ENCODE measurements at regions not wholly inside any gene's neighbourhood (a gene's known extent, or its start where the extent isn't known, plus 50 kb on each side); places are given as distances from the start of the nearest gene placed in this dataset.

DNA sequence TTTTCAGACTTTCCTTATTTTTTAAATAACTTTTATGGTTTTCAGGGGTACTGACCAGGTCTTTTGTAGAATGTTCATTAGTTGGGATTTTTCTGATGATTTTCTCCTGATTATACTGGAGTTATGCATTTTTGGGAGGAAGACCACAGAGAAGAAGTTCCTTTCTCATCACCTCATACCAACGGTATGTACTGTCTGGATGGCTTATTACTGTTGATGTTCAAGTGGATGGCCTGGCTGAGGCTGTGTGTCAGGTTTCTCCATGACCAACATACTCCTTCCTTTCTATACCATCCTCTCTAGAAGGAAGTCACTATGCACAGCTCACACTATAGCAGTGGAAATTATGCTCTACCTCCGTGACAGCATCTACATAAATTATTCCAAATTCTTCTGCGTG lies 71.1 kb upstream of the NR3C1 start:
- TF ChIP-seq, protein P1, sequence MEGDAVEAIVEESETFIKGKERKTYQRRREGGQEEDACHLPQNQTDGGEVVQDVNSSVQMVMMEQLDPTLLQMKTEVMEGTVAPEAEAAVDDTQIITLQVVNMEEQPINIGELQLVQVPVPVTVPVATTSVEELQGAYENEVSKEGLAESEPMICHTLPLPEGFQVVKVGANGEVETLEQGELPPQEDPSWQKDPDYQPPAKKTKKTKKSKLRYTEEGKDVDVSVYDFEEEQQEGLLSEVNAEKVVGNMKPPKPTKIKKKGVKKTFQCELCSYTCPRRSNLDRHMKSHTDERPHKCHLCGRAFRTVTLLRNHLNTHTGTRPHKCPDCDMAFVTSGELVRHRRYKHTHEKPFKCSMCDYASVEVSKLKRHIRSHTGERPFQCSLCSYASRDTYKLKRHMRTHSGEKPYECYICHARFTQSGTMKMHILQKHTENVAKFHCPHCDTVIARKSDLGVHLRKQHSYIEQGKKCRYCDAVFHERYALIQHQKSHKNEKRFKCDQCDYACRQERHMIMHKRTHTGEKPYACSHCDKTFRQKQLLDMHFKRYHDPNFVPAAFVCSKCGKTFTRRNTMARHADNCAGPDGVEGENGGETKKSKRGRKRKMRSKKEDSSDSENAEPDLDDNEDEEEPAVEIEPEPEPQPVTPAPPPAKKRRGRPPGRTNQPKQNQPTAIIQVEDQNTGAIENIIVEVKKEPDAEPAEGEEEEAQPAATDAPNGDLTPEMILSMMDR (IDR thresholded peaks at IDR 0.05; ENCODE audit: insufficient read depth, low read length), result no peak
- TF ChIP-seq SPI1 (IDR thresholded peaks at IDR 0.05; ENCODE audit: borderline replicate concordance, low read depth) (no peak), GABPA (IDR thresholded peaks at IDR 0.05; ENCODE audit: low read depth) (no peak), POLR2AphosphoS5 (IDR thresholded peaks at IDR 0.05; ENCODE audit: low read depth) (no peak)
- TF ChIP-seq, protein P2, sequence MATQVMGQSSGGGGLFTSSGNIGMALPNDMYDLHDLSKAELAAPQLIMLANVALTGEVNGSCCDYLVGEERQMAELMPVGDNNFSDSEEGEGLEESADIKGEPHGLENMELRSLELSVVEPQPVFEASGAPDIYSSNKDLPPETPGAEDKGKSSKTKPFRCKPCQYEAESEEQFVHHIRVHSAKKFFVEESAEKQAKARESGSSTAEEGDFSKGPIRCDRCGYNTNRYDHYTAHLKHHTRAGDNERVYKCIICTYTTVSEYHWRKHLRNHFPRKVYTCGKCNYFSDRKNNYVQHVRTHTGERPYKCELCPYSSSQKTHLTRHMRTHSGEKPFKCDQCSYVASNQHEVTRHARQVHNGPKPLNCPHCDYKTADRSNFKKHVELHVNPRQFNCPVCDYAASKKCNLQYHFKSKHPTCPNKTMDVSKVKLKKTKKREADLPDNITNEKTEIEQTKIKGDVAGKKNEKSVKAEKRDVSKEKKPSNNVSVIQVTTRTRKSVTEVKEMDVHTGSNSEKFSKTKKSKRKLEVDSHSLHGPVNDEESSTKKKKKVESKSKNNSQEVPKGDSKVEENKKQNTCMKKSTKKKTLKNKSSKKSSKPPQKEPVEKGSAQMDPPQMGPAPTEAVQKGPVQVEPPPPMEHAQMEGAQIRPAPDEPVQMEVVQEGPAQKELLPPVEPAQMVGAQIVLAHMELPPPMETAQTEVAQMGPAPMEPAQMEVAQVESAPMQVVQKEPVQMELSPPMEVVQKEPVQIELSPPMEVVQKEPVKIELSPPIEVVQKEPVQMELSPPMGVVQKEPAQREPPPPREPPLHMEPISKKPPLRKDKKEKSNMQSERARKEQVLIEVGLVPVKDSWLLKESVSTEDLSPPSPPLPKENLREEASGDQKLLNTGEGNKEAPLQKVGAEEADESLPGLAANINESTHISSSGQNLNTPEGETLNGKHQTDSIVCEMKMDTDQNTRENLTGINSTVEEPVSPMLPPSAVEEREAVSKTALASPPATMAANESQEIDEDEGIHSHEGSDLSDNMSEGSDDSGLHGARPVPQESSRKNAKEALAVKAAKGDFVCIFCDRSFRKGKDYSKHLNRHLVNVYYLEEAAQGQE (IDR thresholded peaks at IDR 0.05; ENCODE audit: insufficient replicate concordance, low read depth), result no peak
- no peak for DNase-seq (ENCODE audit: low read depth in 1 of 2, low spot score in 1 of 2)
- H3K4me3 ChIP-seq (replicated peaks; ENCODE audit: insufficient read depth, low read length), result no peak overlapping the region
- H3K27ac ChIP-seq (replicated peaks), result no peak overlapping the region
- H3K27me3 ChIP-seq (ENCODE audit: insufficient read depth, poor library complexity, severe bottlenecking), result no peaks in the 10 kb centered on the region

DNA sequence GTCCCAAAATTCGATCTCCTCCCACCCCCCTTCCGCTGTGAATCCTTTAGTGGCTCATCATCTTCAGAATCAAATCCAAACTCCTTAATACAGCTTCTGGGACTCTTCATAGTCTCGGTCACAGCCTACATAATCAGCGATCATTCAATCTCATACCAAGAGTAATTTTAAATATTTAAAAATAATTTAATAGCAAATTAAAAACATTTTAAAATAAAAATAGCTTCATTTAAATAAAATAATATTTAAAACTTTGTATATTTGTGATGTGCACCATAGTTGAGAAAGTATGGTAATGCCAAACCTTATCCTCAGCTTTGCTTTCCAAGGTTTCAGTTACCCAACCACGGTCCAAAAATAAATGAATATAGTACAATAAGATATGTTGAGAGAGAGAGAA lies 70.0 kb upstream of the NR3C1 start:
- Histone ChIP-seq H3K27me3 (ENCODE audit: insufficient read depth, poor library complexity, severe bottlenecking) (no peaks in the 10 kb centered on the region), H3K27ac (replicated peaks) (no peak overlapping the region), H3K4me3 (replicated peaks; ENCODE audit: insufficient read depth, low read length) (no peak overlapping the region)
- no peak for TF ChIP-seq GABPA (IDR thresholded peaks at IDR 0.05; ENCODE audit: low read depth)
- TF ChIP-seq, protein P2 (IDR thresholded peaks at IDR 0.05; ENCODE audit: insufficient replicate concordance, low read depth), result no peak
- TF ChIP-seq SPI1 (IDR thresholded peaks at IDR 0.05; ENCODE audit: borderline replicate concordance, low read depth), result no peak
- no peak for TF ChIP-seq POLR2AphosphoS5 (IDR thresholded peaks at IDR 0.05; ENCODE audit: low read depth)
- TF ChIP-seq, protein P1 (IDR thresholded peaks at IDR 0.05; ENCODE audit: insufficient read depth, low read length), result no peak
- DNase-seq (ENCODE audit: low read depth in 1 of 2, low spot score in 1 of 2), result no peak

DNA sequence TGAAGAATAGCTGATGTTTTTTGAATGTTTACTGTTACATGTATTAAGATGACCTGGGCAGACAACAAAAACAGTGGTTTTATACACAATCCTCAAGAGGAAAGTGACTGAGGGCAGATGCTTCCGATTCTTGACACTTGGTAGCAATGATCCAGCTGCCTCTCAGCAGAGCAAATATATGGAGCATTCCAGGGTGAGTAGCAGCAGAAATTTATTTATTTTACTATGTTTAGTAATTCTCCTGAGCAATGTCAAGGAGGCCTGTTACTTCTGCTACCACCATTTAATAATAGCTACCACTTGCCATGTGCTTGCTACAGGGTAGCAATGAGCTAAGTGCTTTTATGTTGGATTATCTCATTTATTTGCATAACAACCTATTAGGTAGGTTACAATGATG lies 69.1 kb upstream of the NR3C1 start:
- TF ChIP-seq SPI1 (IDR thresholded peaks at IDR 0.05; ENCODE audit: borderline replicate concordance, low read depth) (no peak), POLR2AphosphoS5 (IDR thresholded peaks at IDR 0.05; ENCODE audit: low read depth) (no peak), GABPA (IDR thresholded peaks at IDR 0.05; ENCODE audit: low read depth) (no peak)
- TF ChIP-seq, protein P1 (IDR thresholded peaks at IDR 0.05; ENCODE audit: insufficient read depth, low read length), result no peak
- TF ChIP-seq, protein P2 (IDR thresholded peaks at IDR 0.05; ENCODE audit: insufficient replicate concordance, low read depth), result no peak
- no peak for DNase-seq (ENCODE audit: low read depth in 1 of 2, low spot score in 1 of 2)
- no peak overlapping the region for H3K4me3 ChIP-seq (replicated peaks; ENCODE audit: insufficient read depth, low read length)
- H3K27me3 ChIP-seq (ENCODE audit: insufficient read depth, poor library complexity, severe bottlenecking), result no peaks in the 10 kb centered on the region
- H3K27ac ChIP-seq (replicated peaks), result no peak overlapping the region

Measured in HL-60 (cell line).